ENCODE measurements at regions not wholly inside any gene's neighbourhood (a gene's known extent, or its start where the extent isn't known, plus 50 kb on each side); places are given as distances from the start of the nearest gene placed in this dataset.

DNA sequence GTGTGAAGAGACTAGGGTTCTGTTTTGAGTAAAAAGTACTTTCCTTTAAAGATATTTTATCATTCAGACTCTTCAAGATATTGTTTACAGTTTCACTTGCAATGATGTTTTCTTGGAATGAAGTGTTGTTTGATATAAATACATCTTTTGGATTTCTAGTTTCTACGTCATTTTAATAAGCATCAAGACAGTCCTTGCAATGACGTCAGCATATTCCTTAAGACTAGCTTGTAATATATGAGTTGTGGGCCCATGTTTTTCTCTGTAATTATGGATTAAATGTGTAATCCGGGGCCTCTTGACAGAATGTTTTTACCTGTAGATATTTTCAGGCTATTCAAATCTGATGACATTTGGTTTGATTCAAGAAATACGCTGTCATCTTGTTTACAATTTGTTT lies 66.1 kb downstream of the RBMX2 start:
- Histone ChIP-seq H3K36me3 (ENCODE audit: control insufficient read depth in 1 of 2, insufficient read depth in 2 of 2, low read length in 2 of 2) (no peaks in the 10 kb centered on the region), H3K4me3 (ENCODE audit: low read depth, low read length) (no peak overlapping the region), H4K8ac (ENCODE audit: low read depth, low read length) (no peak overlapping the region), H3K23ac (ENCODE audit: low read length) (no peak overlapping the region), H3K4me2 (ENCODE audit: low read length) (no peak overlapping the region), H3K18ac (ENCODE audit: low read length) (no peak overlapping the region), H3K9ac (ENCODE audit: low read length) (no peak overlapping the region), H3K4ac (ENCODE audit: low read depth, low read length) (no peak overlapping the region), H4K12ac (ENCODE audit: low read depth, low read length) (no peak overlapping the region), H2AK5ac (ENCODE audit: low read length) (no peak overlapping the region), H2BK120ac (ENCODE audit: insufficient read depth, low read length, poor library complexity) (no peak overlapping the region), H3K9me3 (ENCODE audit: insufficient read depth, low read depth, low read length) (no peaks in the 10 kb centered on the region), H2AFZ (ENCODE audit: insufficient read depth, low read length, poor library complexity) (no peak overlapping the region), H3K79me1 (ENCODE audit: low read length) (no peaks in the 10 kb centered on the region), H3K27ac (ENCODE audit: low read depth, low read length) (no peak overlapping the region), H3K79me2 (ENCODE audit: control insufficient read depth, insufficient read depth, low read length, poor library complexity) (no peaks in the 10 kb centered on the region), H3K27me3 (ENCODE audit: insufficient read depth, low read length) (no peaks in the 10 kb centered on the region), H3K4me1 (ENCODE audit: control insufficient read depth in 1 of 2, insufficient read depth in 2 of 2, low read length in 2 of 2) (no peaks in the 10 kb centered on the region), H2BK12ac (ENCODE audit: low read length) (no peak overlapping the region), H4K91ac (ENCODE audit: low read depth, low read length) (no peak overlapping the region), H3K14ac (ENCODE audit: low read length) (no peak overlapping the region), H2BK5ac (ENCODE audit: low read depth, low read length, poor library complexity) (no peak overlapping the region)
- WGBS (ENCODE audit: extremely low coverage, insufficient coverage, insufficient read length) = no CpG with 5 or more reads among the region's 4 CpGs
- DNase-seq = no peak

DNA sequence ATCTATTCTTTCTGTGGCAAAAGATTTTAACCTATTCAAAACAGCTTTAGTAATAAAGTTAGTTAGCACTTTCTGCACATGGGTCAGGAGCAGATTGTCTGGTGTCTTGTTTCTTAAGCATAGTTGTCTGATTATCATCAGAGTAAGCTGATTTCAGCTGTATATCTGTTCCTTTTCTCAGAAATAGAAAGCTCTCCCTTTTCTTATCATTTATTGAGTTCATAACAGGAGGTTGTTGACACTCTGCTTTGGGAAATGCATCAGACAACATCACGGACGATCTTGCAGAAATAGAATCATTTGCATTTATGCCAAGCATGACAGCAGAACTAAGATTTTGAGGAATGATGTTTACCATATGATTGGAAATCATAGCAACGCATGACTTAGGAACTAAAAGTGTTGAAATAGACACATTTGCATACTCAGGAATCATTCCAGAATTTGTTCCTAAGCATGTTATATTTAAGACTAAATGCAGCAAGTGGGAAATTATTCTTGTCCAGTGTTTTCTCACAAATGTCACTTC lies 66.7 kb downstream of the RBMX2 start:
- Histone ChIP-seq H2BK120ac (ENCODE audit: insufficient read depth, low read length, poor library complexity) (no peak overlapping the region), H3K23ac (ENCODE audit: low read length) (no peak overlapping the region), H3K4me1 (ENCODE audit: control insufficient read depth in 1 of 2, insufficient read depth in 2 of 2, low read length in 2 of 2) (no peaks in the 10 kb centered on the region), H3K79me2 (ENCODE audit: control insufficient read depth, insufficient read depth, low read length, poor library complexity) (no peaks in the 10 kb centered on the region), H3K27ac (ENCODE audit: low read depth, low read length) (no peak overlapping the region), H3K4ac (ENCODE audit: low read depth, low read length) (no peak overlapping the region), H3K36me3 (ENCODE audit: control insufficient read depth in 1 of 2, insufficient read depth in 2 of 2, low read length in 2 of 2) (no peaks in the 10 kb centered on the region), H3K79me1 (ENCODE audit: low read length) (no peaks in the 10 kb centered on the region), H4K8ac (ENCODE audit: low read depth, low read length) (no peak overlapping the region), H3K14ac (ENCODE audit: low read length) (no peak overlapping the region), H2AK5ac (ENCODE audit: low read length) (no peak overlapping the region), H2AFZ (ENCODE audit: insufficient read depth, low read length, poor library complexity) (no peak overlapping the region), H3K4me3 (ENCODE audit: low read depth, low read length) (no peak overlapping the region), H2BK5ac (ENCODE audit: low read depth, low read length, poor library complexity) (no peak overlapping the region), H2BK12ac (ENCODE audit: low read length) (no peak overlapping the region), H4K12ac (ENCODE audit: low read depth, low read length) (no peak overlapping the region), H3K27me3 (ENCODE audit: insufficient read depth, low read length) (no peaks in the 10 kb centered on the region), H4K91ac (ENCODE audit: low read depth, low read length) (no peak overlapping the region), H3K9me3 (ENCODE audit: insufficient read depth, low read depth, low read length) (no peaks in the 10 kb centered on the region), H3K18ac (ENCODE audit: low read length) (no peak overlapping the region), H3K4me2 (ENCODE audit: low read length) (no peak overlapping the region), H3K9ac (ENCODE audit: low read length) (no peak overlapping the region)
- WGBS (ENCODE audit: extremely low coverage, insufficient coverage, insufficient read length) = no CpG with 5 or more reads among the region's 3 CpGs
- peak in 1 of 2 donors; percentile 47 for DNase-seq

GRCh38 chrX:130482871-130483270 lies 81.1 kb downstream of the RBMX2 start:
- DNase-seq = no peak
- Histone ChIP-seq H3K36me3 (ENCODE audit: control insufficient read depth in 1 of 2, insufficient read depth in 2 of 2, low read length in 2 of 2) (no peaks in the 10 kb centered on the region), H4K91ac (ENCODE audit: low read depth, low read length) (no peak overlapping the region), H2BK12ac (ENCODE audit: low read length) (no peak overlapping the region), H3K9ac (ENCODE audit: low read length) (no peak overlapping the region), H2BK5ac (ENCODE audit: low read depth, low read length, poor library complexity) (no peak overlapping the region), H3K4ac (ENCODE audit: low read depth, low read length) (no peak overlapping the region), H3K79me1 (ENCODE audit: low read length) (no peaks in the 10 kb centered on the region), H3K23ac (ENCODE audit: low read length) (no peak overlapping the region), H3K4me1 (ENCODE audit: control insufficient read depth in 1 of 2, insufficient read depth in 2 of 2, low read length in 2 of 2) (no peaks in the 10 kb centered on the region), H3K18ac (ENCODE audit: low read length) (no peak overlapping the region), H3K27ac (ENCODE audit: low read depth, low read length) (no peak overlapping the region), H3K14ac (ENCODE audit: low read length) (no peak overlapping the region), H3K9me3 (ENCODE audit: insufficient read depth, low read depth, low read length) (no peaks in the 10 kb centered on the region), H4K12ac (ENCODE audit: low read depth, low read length) (no peak overlapping the region), H2BK120ac (ENCODE audit: insufficient read depth, low read length, poor library complexity) (no peak overlapping the region), H4K8ac (ENCODE audit: low read depth, low read length) (no peak overlapping the region), H2AFZ (ENCODE audit: insufficient read depth, low read length, poor library complexity) (no peak overlapping the region), H3K79me2 (ENCODE audit: control insufficient read depth, insufficient read depth, low read length, poor library complexity) (no peaks in the 10 kb centered on the region), H3K4me2 (ENCODE audit: low read length) (no peak overlapping the region), H3K4me3 (ENCODE audit: low read depth, low read length) (no peak overlapping the region), H2AK5ac (ENCODE audit: low read length) (no peak overlapping the region), H3K27me3 (ENCODE audit: insufficient read depth, low read length) (no peaks in the 10 kb centered on the region)
- no CpG with 5 or more reads among the region's 2 CpGs for WGBS (ENCODE audit: extremely low coverage, insufficient coverage, insufficient read length)

GRCh38 chrX:130485870-130486269 lies 84.1 kb downstream of the RBMX2 start:
- H4K91ac ChIP-seq (ENCODE audit: low read depth, low read length) = no peak overlapping the region
- no peak overlapping the region for H3K18ac ChIP-seq (ENCODE audit: low read length)
- no peak overlapping the region for H3K14ac ChIP-seq (ENCODE audit: low read length)
- no peak overlapping the region for H3K4me2 ChIP-seq (ENCODE audit: low read length)
- H2BK12ac ChIP-seq (ENCODE audit: low read length) = no peak overlapping the region
- no peak overlapping the region for H3K9ac ChIP-seq (ENCODE audit: low read length)
- H3K4me1 ChIP-seq (ENCODE audit: control insufficient read depth in 1 of 2, insufficient read depth in 2 of 2, low read length in 2 of 2) = no peaks in the 10 kb centered on the region
- no peaks in the 10 kb centered on the region for H3K79me2 ChIP-seq (ENCODE audit: control insufficient read depth, insufficient read depth, low read length, poor library complexity)
- no peak overlapping the region for H2AK5ac ChIP-seq (ENCODE audit: low read length)
- H3K9me3 ChIP-seq (ENCODE audit: insufficient read depth, low read depth, low read length) = no peaks in the 10 kb centered on the region
- no peak overlapping the region for H3K27ac ChIP-seq (ENCODE audit: low read depth, low read length)
- H3K4me3 ChIP-seq (ENCODE audit: low read depth, low read length) = no peak overlapping the region
- no peak overlapping the region for H4K12ac ChIP-seq (ENCODE audit: low read depth, low read length)
- no peak overlapping the region for H2BK5ac ChIP-seq (ENCODE audit: low read depth, low read length, poor library complexity)
- no peak overlapping the region for H4K8ac ChIP-seq (ENCODE audit: low read depth, low read length)
- H3K4ac ChIP-seq (ENCODE audit: low read depth, low read length) = no peak overlapping the region
- no peak overlapping the region for H2BK120ac ChIP-seq (ENCODE audit: insufficient read depth, low read length, poor library complexity)
- no peaks in the 10 kb centered on the region for H3K79me1 ChIP-seq (ENCODE audit: low read length)
- H3K27me3 ChIP-seq (ENCODE audit: insufficient read depth, low read length) = no peaks in the 10 kb centered on the region
- no peak overlapping the region for H2AFZ ChIP-seq (ENCODE audit: insufficient read depth, low read length, poor library complexity)
- no peaks in the 10 kb centered on the region for H3K36me3 ChIP-seq (ENCODE audit: control insufficient read depth in 1 of 2, insufficient read depth in 2 of 2, low read length in 2 of 2)
- H3K23ac ChIP-seq (ENCODE audit: low read length) = no peak overlapping the region
- WGBS (ENCODE audit: extremely low coverage, insufficient coverage, insufficient read length) = no CpG with 5 or more reads among the region's 1 CpG
- DNase-seq = no peak

Measured in trophoblast cell (in vitro differentiated cells and primary cell).